ENCODE measurements at regions not wholly inside any gene's neighbourhood (a gene's known extent, or its start where the extent isn't known, plus 50 kb on each side); places are given as distances from the start of the nearest gene placed in this dataset.

- DNase-seq = peak; percentile 41 to 73
- TF ChIP-seq POLR2A (IDR thresholded peaks at IDR 0.05; ENCODE audit: low read length) (no peak), GATA1 (IDR thresholded peaks at IDR 0.05; ENCODE audit: low read depth, low read length) (no peak)
Measured at GRCh38 chr13:31431722-31432137, 232.0 kb downstream of the B3GLCT start.

DNA sequence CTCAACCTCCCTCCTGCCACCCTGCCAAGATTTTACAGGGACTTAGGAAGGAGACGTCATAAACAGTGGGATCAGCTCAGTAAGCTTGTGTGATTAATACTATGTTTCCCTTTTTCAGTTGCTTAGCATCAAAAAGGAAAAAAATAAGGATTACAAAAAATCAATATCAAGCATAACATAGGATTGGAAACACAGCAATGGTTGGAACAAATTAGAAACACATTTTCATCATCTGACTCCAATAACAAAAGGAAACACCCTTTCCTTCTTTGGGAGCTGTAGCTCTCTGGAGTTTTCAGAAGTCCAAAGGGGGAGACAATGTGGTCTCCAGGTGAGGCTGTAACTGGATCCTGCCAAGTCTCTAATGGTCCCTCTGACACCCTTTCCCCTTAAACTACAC, 233.4 kb downstream of the B3GLCT start:
- DNase-seq = no peak
- TF ChIP-seq POLR2A (IDR thresholded peaks at IDR 0.05; ENCODE audit: low read length) = no peak
- TF ChIP-seq GATA1 (IDR thresholded peaks at IDR 0.05; ENCODE audit: low read depth, low read length) = no peak

DNA sequence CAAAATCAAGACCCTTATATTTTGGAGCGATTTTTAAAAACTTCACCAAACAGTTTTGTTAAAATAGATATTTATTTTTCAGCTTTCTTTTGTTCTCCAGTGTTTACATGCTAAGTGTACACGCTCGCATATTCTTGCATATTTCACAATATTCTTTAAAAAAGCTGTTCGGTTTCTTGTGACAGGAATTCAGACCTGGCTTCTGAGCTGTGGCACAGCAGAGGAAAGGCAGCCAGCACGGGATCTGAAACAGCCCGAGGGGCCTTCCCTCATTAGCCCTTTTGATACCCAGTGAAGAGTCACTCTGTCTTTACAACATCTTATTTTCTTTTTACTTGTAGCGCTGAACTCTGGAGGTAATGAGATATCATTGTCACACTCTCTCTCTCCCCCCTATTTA, 234.0 kb downstream of the B3GLCT start:
- TF ChIP-seq GATA1 (IDR thresholded peaks at IDR 0.05; ENCODE audit: low read depth, low read length) = no peak
- no peak for TF ChIP-seq POLR2A (IDR thresholded peaks at IDR 0.05; ENCODE audit: low read length)
- no peak for DNase-seq

- TF ChIP-seq GATA1 (IDR thresholded peaks at IDR 0.05; ENCODE audit: low read depth, low read length) (no peak), POLR2A (IDR thresholded peaks at IDR 0.05; ENCODE audit: low read length) (no peak)
- no peak for DNase-seq
Measured at GRCh38 chr13:31434613-31435012, 234.8 kb downstream of the B3GLCT start.

GRCh38 chr13:31435536-31435935, 235.8 kb downstream of the B3GLCT start:
- TF ChIP-seq POLR2A (IDR thresholded peaks at IDR 0.05; ENCODE audit: low read length) (no peak), GATA1 (IDR thresholded peaks at IDR 0.05; ENCODE audit: low read depth, low read length) (no peak)
- no peak for DNase-seq

- no peak for TF ChIP-seq GATA1 (IDR thresholded peaks at IDR 0.05; ENCODE audit: low read depth, low read length)
- DNase-seq = no peak
Measured at GRCh38 chr13:31436478-31436877, 236.7 kb downstream of the B3GLCT start.

DNA sequence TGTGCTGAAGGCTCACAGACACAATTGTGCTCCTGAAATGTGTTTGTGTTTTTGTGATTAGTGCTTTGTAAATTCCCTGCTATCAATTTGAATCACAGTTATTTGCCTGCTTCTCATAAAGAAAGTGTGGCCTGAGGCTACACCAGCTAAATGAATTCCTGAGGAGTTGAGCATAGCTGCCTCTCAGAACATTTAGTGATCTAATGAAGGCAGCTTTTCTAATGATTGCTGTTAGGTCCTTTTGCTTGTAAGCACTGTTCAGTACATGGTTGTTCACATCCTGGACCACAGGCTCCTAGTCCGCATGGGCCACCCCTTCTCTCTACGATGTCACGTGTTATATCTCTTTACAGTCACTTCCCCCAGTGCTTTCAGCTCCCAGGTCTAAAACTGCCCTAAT, 238.2 kb downstream of the B3GLCT start:
- no peak for DNase-seq
- TF ChIP-seq GATA1 (IDR thresholded peaks at IDR 0.05; ENCODE audit: low read depth, low read length) (no peak), POLR2A (IDR thresholded peaks at IDR 0.05; ENCODE audit: low read length) (no peak)

- no peak for DNase-seq
- no peak for TF ChIP-seq GATA1 (IDR thresholded peaks at IDR 0.05; ENCODE audit: low read depth, low read length)
- TF ChIP-seq POLR2A (IDR thresholded peaks at IDR 0.05; ENCODE audit: low read length) = no peak
Measured at GRCh38 chr13:31440132-31440531, 240.4 kb downstream of the B3GLCT start.

DNA sequence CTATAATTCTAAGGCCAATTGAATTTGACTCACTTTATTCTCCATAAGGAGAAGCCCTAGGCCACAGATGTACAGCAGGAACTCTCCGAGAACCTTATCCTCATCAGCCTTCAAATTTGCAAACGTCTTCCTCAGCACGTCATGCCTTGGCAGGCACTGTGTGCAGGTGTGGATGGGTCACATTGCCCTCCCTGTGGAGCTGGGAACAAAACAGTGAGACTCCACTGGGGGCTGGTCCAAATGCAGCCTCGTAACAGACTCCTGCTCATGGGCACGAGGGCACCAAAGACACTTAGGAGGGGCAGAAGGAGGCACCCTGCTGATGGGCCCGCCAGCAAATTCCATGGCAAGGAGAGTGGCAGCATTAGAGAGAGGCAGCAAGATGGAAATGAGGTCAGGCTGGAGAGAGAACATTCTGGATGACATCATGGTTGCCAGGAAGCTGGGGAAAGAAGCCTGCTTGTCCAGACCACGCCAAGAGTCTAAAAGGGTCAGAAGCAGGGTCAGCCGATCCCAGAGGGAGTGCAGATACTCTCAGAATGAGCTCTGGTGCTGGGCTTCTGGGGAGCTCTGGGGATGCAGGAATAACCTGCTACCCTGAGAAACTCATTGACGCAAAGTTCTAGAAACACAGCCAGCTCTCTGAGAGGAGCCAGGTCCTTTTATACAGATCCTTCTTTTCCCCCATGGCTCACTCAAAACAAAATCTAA, 242.2 kb downstream of the B3GLCT start:
- DNase-seq = no peak
- no peak for TF ChIP-seq POLR2A (IDR thresholded peaks at IDR 0.05; ENCODE audit: low read length)
- TF ChIP-seq GATA1 (IDR thresholded peaks at IDR 0.05; ENCODE audit: low read depth, low read length) = no peak

GRCh38 chr13:31442571-31442970, 242.8 kb downstream of the B3GLCT start:
- TF ChIP-seq GATA1 (IDR thresholded peaks at IDR 0.05; ENCODE audit: low read depth, low read length) (no peak), POLR2A (IDR thresholded peaks at IDR 0.05; ENCODE audit: low read length) (no peak)
- no peak for DNase-seq

DNA sequence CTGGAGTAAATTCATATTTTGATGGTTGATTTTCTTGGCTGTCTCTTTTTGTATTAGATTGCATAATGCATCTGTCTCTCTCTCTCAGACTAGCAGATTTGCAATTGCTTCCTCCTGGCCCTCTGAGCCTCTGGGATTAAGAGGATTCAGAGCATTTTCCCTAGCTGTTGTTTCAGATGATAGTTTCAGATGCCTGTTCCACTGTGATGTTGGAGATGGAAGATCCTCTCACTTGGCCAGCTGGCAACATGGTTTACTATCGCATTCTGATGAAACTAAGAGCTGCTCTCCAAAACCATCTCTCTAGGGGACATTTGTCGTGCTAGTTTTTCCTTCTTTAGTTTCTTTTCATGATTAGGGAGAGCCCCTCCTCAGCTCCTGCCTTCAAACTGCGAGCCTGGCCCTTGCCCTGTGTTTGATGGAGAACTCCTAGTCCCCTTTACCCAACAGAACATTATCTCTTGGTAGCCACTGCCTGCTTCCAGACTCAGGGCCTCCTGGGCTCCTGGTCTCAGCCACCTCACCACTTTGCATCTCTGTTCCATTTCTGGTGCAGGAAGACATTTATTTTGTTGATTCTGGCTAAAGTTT, 244.6 kb downstream of the B3GLCT start:
- DNase-seq = no peak
- TF ChIP-seq POLR2A (IDR thresholded peaks at IDR 0.05; ENCODE audit: low read length) (no peak), GATA1 (IDR thresholded peaks at IDR 0.05; ENCODE audit: low read depth, low read length) (no peak)

DNA sequence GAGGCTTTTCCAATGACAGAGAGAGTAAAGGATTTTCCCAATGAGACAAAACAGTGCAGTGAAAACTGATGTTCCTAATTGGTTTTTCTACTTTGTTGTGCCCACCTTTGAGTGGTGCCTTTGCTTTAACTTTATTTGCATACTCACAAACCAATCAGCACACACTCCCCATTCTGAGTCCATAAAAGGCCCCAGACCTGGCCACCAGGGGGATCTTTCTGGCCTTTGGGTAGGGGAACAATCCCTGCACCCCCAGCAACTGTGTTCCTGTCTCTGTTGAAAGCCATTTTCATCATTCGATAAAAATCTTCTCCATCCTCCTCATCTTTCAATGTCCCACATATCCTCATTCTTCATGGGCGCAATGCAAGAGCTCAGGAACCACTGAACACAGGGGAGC, 252.8 kb downstream of the B3GLCT start:
- no peak for TF ChIP-seq GATA1 (IDR thresholded peaks at IDR 0.05; ENCODE audit: low read depth, low read length)
- TF ChIP-seq POLR2A (IDR thresholded peaks at IDR 0.05; ENCODE audit: low read length) = no peak
- DNase-seq = no peak

DNA sequence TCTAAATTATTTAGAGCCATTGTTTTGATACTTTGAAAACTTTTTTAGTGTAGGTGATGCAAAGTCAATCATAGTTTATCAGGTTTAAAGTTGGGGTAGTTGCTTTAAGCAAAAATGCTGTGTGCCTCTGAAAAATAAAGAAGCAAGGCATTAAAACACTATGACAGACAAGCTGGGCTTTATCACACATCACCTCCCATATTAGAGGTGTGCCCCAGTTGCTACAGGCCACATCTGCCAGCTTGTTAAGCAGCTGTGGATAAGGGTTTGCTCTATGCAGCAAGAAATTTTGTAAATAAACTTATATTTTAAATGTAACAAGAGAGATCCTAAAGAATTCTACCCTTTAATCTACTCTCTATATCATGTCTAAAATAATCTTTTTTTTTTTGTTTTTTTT, 255.8 kb downstream of the B3GLCT start:
- TF ChIP-seq POLR2A (IDR thresholded peaks at IDR 0.05; ENCODE audit: low read length) = no peak
- TF ChIP-seq GATA1 (IDR thresholded peaks at IDR 0.05; ENCODE audit: low read depth, low read length) = no peak
- no peak for DNase-seq

DNA sequence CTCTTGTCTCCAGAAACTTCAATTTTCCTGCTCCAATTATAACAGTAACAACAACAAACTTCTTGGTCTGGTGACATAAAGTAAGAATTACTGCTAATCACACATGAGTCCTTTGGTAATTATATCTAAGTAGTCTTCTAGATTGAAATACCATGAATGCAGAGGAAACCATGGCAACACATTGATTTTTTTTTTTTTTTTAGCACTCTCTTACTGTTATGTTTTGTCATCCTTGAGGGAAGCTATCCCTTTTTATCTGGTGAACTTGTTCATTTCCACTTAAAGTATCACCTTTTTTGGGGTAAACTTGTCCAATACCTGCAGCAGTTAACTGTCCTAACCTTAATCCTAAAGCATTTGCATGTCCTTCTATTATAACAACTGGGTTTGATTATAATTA, 256.3 kb downstream of the B3GLCT start:
- no peak for TF ChIP-seq GATA1 (IDR thresholded peaks at IDR 0.05; ENCODE audit: low read depth, low read length)
- TF ChIP-seq POLR2A (IDR thresholded peaks at IDR 0.05; ENCODE audit: low read length) = no peak
- no peak for DNase-seq

GRCh38 chr13:31460061-31460460, 260.3 kb downstream of the B3GLCT start:
- TF ChIP-seq GATA1 (IDR thresholded peaks at IDR 0.05; ENCODE audit: low read depth, low read length) (no peak), POLR2A (IDR thresholded peaks at IDR 0.05; ENCODE audit: low read length) (no peak)
- no peak for DNase-seq

Data from erythroblast (primary cell).